Smooth muscle cell (in vitro differentiated cells): ENCODE measurements at regions not wholly inside any gene's neighbourhood (a gene's known extent, or its start where the extent isn't known, plus 50 kb on each side); places are given as distances from the start of the nearest gene placed in this dataset.
A peak's percentile ranks its signal among the peaks of the same experiment; 100 is the strongest.

Experiments used
- DNase-seq: peaks from one replicate; lab custom pipeline; 2025; ENCODE audit not compliant: unreplicated experiment; lab: John Stamatoyannopoulos, UW
- H2AFZ ChIP-seq: fragments of 200-600 bp; sonication (generic); 2 replicates; pipeline ENCODE4 v1.6.0; 2016; ENCODE audit warnings: antibody characterized with exemption, low read depth, mild to moderate bottlenecking
- H3F3A ChIP-seq: fragments of 200-600 bp; sonication (generic); 2 replicates; pipeline ENCODE4 v1.6.0; 2017; ENCODE audit warnings: antibody characterized with exemption, low read depth
- H3K27ac ChIP-seq: fragments of 200-600 bp; sonication (generic); 2 replicates; pipeline ENCODE4 v1.5.1; 2016; ENCODE audit warnings: low read depth, mild to moderate bottlenecking
- H3K27me3 ChIP-seq: fragments of 200-600 bp; sonication (generic); 2 replicates; pipeline ENCODE4 v1.6.1; 2016; ENCODE audit warnings: low read depth, mild to moderate bottlenecking
- H3K36me3 ChIP-seq: fragments of 200-600 bp; sonication (generic); 2 replicates; pipeline ENCODE4 v1.5.1; 2016; ENCODE audit warnings: low read depth
- H3K4me1 ChIP-seq: fragments of 200-600 bp; sonication (generic); 2 replicates; pipeline ENCODE4 v1.5.1; 2016; ENCODE audit warnings: low read depth
- H3K4me2 ChIP-seq: fragments of 200-600 bp; sonication (generic); 2 replicates; pipeline ENCODE4 v1.6.0; 2016; ENCODE audit warnings: mild to moderate bottlenecking
- H3K4me3 ChIP-seq: fragments of 200-600 bp; sonication (generic); 2 replicates; pipeline ENCODE4 v1.5.1; 2016; ENCODE audit warnings: mild to moderate bottlenecking
- H3K79me2 ChIP-seq: fragments of 200-600 bp; sonication (generic); 2 replicates; pipeline ENCODE4 v1.6.0; 2016; ENCODE audit warnings: low read depth, mild to moderate bottlenecking
- H3K9ac ChIP-seq: fragments of 200-600 bp; sonication (generic); 2 replicates; pipeline ENCODE4 v1.6.0; 2016; ENCODE audit warnings: low read depth
- H3K9me3 ChIP-seq: fragments of 200-600 bp; sonication (generic); replicated peaks from 2 replicates; pipeline ENCODE4 v1.5.1; 2016; ENCODE audit warnings: low read depth
- H4K20me1 ChIP-seq: fragments of 200-600 bp; sonication (generic); 2 replicates; pipeline ENCODE4 v1.6.0; 2016; ENCODE audit warnings: low read depth
- CTCF ChIP-seq: fragments of 200-600 bp; sonication (generic); IDR thresholded peaks from 2 replicates; pipeline ENCODE4 v1.5.1; 2017; ENCODE audit warnings: borderline replicate concordance, mild to moderate bottlenecking, antibody characterized with exemption; ENCODE audit not compliant: insufficient read depth, poor library complexity, severe bottlenecking
- WGBS: methylation state at CpG from one replicate; pipeline ENCODE4 v1.1.7; 2016; ENCODE audit warnings: low lambda C conversion rate; 5-methylcytosine and 5-hydroxymethylcytosine counted together

- TF ChIP-seq CTCF = no peak
- Histone ChIP-seq H3K4me2 (no peak overlapping the region), H3K27me3 (no peaks in the 10 kb centered on the region), H3K79me2 (no peaks in the 10 kb centered on the region), H2AFZ (no peak overlapping the region), H3K27ac (no peak overlapping the region), H3K9ac (no peak overlapping the region), H3K36me3 (no peaks in the 10 kb centered on the region), H3K4me3 (no peak overlapping the region), H3F3A (no peaks in the 10 kb centered on the region), H4K20me1 (no peaks in the 10 kb centered on the region), H3K4me1 (no peaks in the 10 kb centered on the region), H3K9me3 (no peaks in the 10 kb centered on the region)
- WGBS = 90% methylated on average over 1 of the region's 1 CpG
- DNase-seq = no peak
These were observed 376.6 kb downstream of the TMA16 start for GRCh38 chr4:163871078-163871477.

- no peak overlapping the region for H2AFZ ChIP-seq
- H4K20me1 ChIP-seq = no peaks in the 10 kb centered on the region
- TF ChIP-seq CTCF = no peak
- H3K9ac ChIP-seq = no peak overlapping the region
- H3K4me2 ChIP-seq = no peak overlapping the region
- H3K27ac ChIP-seq = peak overlapping the region; percentile 6
- H3K79me2 ChIP-seq = no peaks in the 10 kb centered on the region
- H3F3A ChIP-seq = no peaks in the 10 kb centered on the region
- no peaks in the 10 kb centered on the region for H3K4me1 ChIP-seq
- H3K4me3 ChIP-seq = no peak overlapping the region
- no peak for DNase-seq
- no peaks in the 10 kb centered on the region for H3K36me3 ChIP-seq
- no peaks in the 10 kb centered on the region for H3K27me3 ChIP-seq
- no peaks in the 10 kb centered on the region for H3K9me3 ChIP-seq
- WGBS = 80% methylated on average over 4 of the region's 4 CpGs
These were observed 380.8 kb downstream of the TMA16 start for GRCh38 chr4:163875327-163875726.

- no peak overlapping the region for H3K27ac ChIP-seq
- H3K4me2 ChIP-seq = no peak overlapping the region
- H3F3A ChIP-seq = no peaks in the 10 kb centered on the region
- no peaks in the 10 kb centered on the region for H3K9me3 ChIP-seq
- H3K9ac ChIP-seq = no peak overlapping the region
- WGBS = 90% methylated on average over 3 of the region's 3 CpGs
- DNase-seq = no peak
- H4K20me1 ChIP-seq = no peaks in the 10 kb centered on the region
- no peaks in the 10 kb centered on the region for H3K36me3 ChIP-seq
- H3K79me2 ChIP-seq = no peaks in the 10 kb centered on the region
- TF ChIP-seq CTCF = no peak
- no peak overlapping the region for H2AFZ ChIP-seq
- H3K27me3 ChIP-seq = no peaks in the 10 kb centered on the region
- H3K4me1 ChIP-seq = no peaks in the 10 kb centered on the region
- no peak overlapping the region for H3K4me3 ChIP-seq
These were observed 384.0 kb downstream of the TMA16 start for GRCh38 chr4:163878336-163879121.

GRCh38 chr4:163892417-163892816 lies 397.9 kb downstream of the TMA16 start:
- H3K4me3 ChIP-seq = no peak overlapping the region
- H3F3A ChIP-seq = no peaks in the 10 kb centered on the region
- no peaks in the 10 kb centered on the region for H3K79me2 ChIP-seq
- no peak overlapping the region for H2AFZ ChIP-seq
- H3K27ac ChIP-seq = no peak overlapping the region
- H3K9me3 ChIP-seq = no peaks in the 10 kb centered on the region
- no peaks in the 10 kb centered on the region for H4K20me1 ChIP-seq
- DNase-seq = no peak
- H3K36me3 ChIP-seq = no peaks in the 10 kb centered on the region
- no peak overlapping the region for H3K4me2 ChIP-seq
- H3K9ac ChIP-seq = no peak overlapping the region
- TF ChIP-seq CTCF = no peak
- no peaks in the 10 kb centered on the region for H3K4me1 ChIP-seq
- peaks cover 3% of the 10 kb centered on the region for H3K27me3 ChIP-seq
